ENCODE measurements at regions not wholly inside any gene's neighbourhood (a gene's known extent, or its start where the extent isn't known, plus 50 kb on each side); places are given as distances from the start of the nearest gene placed in this dataset.
A peak's percentile ranks its signal among the peaks of the same experiment; 100 is the strongest.

GRCh38 chr2:228689053-228689452 is 507.6 kb upstream of the SPHKAP start:
- Mint-ChIP-seq H3K36me3 (ENCODE audit: low read depth) (no peaks in the 10 kb centered on the region), H3K9me3 (no peaks in the 10 kb centered on the region), H3K27me3 (ENCODE audit: low read depth) (no peaks in the 10 kb centered on the region), H3K4me3 (no peak overlapping the region), H3K27ac (ENCODE audit: unreplicated experiment) (no peak overlapping the region), H3K4me1 (peaks cover 9% of the 10 kb centered on the region)
- TF ChIP-seq CTCF (conservative IDR thresholded peaks at IDR 0.05): peak; percentile 63
- peak; percentile 41 for DNase-seq (ENCODE audit: low read depth, low spot score)

GRCh38 chr2:228688007-228688645 is 506.6 kb upstream of the SPHKAP start:
- Mint-ChIP-seq H3K9me3 (no peaks in the 10 kb centered on the region), H3K4me3 (no peak overlapping the region), H3K36me3 (ENCODE audit: low read depth) (no peaks in the 10 kb centered on the region), H3K27ac (ENCODE audit: unreplicated experiment) (no peak overlapping the region), H3K4me1 (peaks cover 9% of the 10 kb centered on the region), H3K27me3 (ENCODE audit: low read depth) (no peaks in the 10 kb centered on the region)
- DNase-seq (ENCODE audit: low read depth, low spot score): no peak
- no peak for TF ChIP-seq CTCF (conservative IDR thresholded peaks at IDR 0.05)

- Mint-ChIP-seq H3K9me3 (no peaks in the 10 kb centered on the region), H3K36me3 (ENCODE audit: low read depth) (no peaks in the 10 kb centered on the region), H3K27me3 (ENCODE audit: low read depth) (no peaks in the 10 kb centered on the region), H3K4me1 (no peaks in the 10 kb centered on the region), H3K4me3 (no peak overlapping the region), H3K27ac (ENCODE audit: unreplicated experiment) (no peak overlapping the region)
- no peak for DNase-seq (ENCODE audit: low read depth, low spot score)
- no peak for TF ChIP-seq CTCF (conservative IDR thresholded peaks at IDR 0.05)
Measured at GRCh38 chr2:228681979-228682378, 500.5 kb upstream of the SPHKAP start.

- no peak overlapping the region for H3K27ac Mint-ChIP-seq (ENCODE audit: unreplicated experiment)
- TF ChIP-seq CTCF (conservative IDR thresholded peaks at IDR 0.05): peak; percentile 60
- H3K36me3 Mint-ChIP-seq (ENCODE audit: low read depth): no peaks in the 10 kb centered on the region
- no peak for DNase-seq (ENCODE audit: low read depth, low spot score)
- no peaks in the 10 kb centered on the region for H3K27me3 Mint-ChIP-seq (ENCODE audit: low read depth)
- no peak overlapping the region for H3K4me3 Mint-ChIP-seq
- no peaks in the 10 kb centered on the region for H3K4me1 Mint-ChIP-seq
- no peaks in the 10 kb centered on the region for H3K9me3 Mint-ChIP-seq
Measured at GRCh38 chr2:228681426-228681825, 499.9 kb upstream of the SPHKAP start.

- Mint-ChIP-seq H3K27ac (ENCODE audit: unreplicated experiment) (no peak overlapping the region), H3K4me1 (no peaks in the 10 kb centered on the region), H3K4me3 (no peak overlapping the region), H3K9me3 (no peaks in the 10 kb centered on the region), H3K36me3 (ENCODE audit: low read depth) (no peaks in the 10 kb centered on the region), H3K27me3 (ENCODE audit: low read depth) (peaks cover 2% of the 10 kb centered on the region)
- DNase-seq (ENCODE audit: low read depth, low spot score): no peak
- TF ChIP-seq CTCF (conservative IDR thresholded peaks at IDR 0.05): no peak
Measured at GRCh38 chr2:228678110-228678509, 496.6 kb upstream of the SPHKAP start.

All from neural crest cell (in vitro differentiated cells).